Panc1 (cell line): ENCODE measurements at regions not wholly inside any gene's neighbourhood (a gene's known extent, or its start where the extent isn't known, plus 50 kb on each side); places are given as distances from the start of the nearest gene placed in this dataset.

Experiments
- ATAC-seq: fragments of 200-7000 bp; cut with Tn5 transposase; 2 replicates; pipeline ENCODE4 v1.9.1; 2020; ENCODE audit warnings: mild to moderate bottlenecking, moderate library complexity
- BruUV-seq: library from RNA; stranded (reverse); fragments of 400-500 nt; replicated peaks from 2 replicates; lab custom pipeline; 2021; lab: Mats Ljungman, UMichigan
- CTCF ChIA-PET: fragments of 300-600 bp; sonication (Branson Sonifier 250); formaldehyde crosslinking; loops from one replicate; lab custom pipeline; 2022; ENCODE audit warnings: antibody characterized with exemption; lab: Charles Lee
- POLR2A ChIA-PET: fragments of 300-600 bp; sonication (Branson Sonifier 250); formaldehyde crosslinking; loops from one replicate; lab custom pipeline; 2022; ENCODE audit warnings: antibody characterized with exemption; lab: Charles Lee
- DNase-seq: peaks from one replicate; pipeline ENCODE4 v3.0.0-alpha.2; 2010; ENCODE audit warnings: low read depth, low spot score
- H3K27ac ChIP-seq: 2 replicates; pipeline ENCODE4 v1.5.1; 2011; ENCODE audit warnings: mild to moderate bottlenecking, low read length, inconsistent platforms
- H3K27me3 ChIP-seq: fragments of 200-500 bp; sonication (Bioruptor generic); 2 replicates; pipeline ENCODE4 v1.6.0; 2014; ENCODE audit warnings: low read length, inconsistent platforms; ENCODE audit not compliant: control insufficient read depth, insufficient read depth
- H3K36me3 ChIP-seq: fragments of 200-500 bp; sonication (Bioruptor generic); 2 replicates; pipeline ENCODE4 v1.5.1; 2014; ENCODE audit warnings: inconsistent platforms, mild to moderate bottlenecking, low read length, moderate library complexity; ENCODE audit not compliant: control insufficient read depth, insufficient read depth
- H3K4me1 ChIP-seq: 2 replicates; pipeline ENCODE4 v1.5.1; 2011; ENCODE audit warnings: inconsistent platforms, mild to moderate bottlenecking, low read length, moderate library complexity; ENCODE audit not compliant: control insufficient read depth, insufficient read depth
- H3K4me3 ChIP-seq, 2 experiments: 2 replicates each; pipeline ENCODE4 v1.5.1; 2011 to 2012; ENCODE audit warnings: low read depth in 2 of 2, low read length in 2 of 2, mild to moderate bottlenecking in 2 of 2, inconsistent platforms in 1 of 2, moderate library complexity in 1 of 2
- H3K9me3 ChIP-seq: fragments of 200-500 bp; sonication (Bioruptor generic); 2 replicates; pipeline ENCODE4 v1.5.1; 2014; ENCODE audit warnings: low read depth, mild to moderate bottlenecking, inconsistent platforms, low read length, moderate library complexity; ENCODE audit not compliant: control insufficient read depth, insufficient read depth
- POLR2AphosphoS5 ChIP-seq: IDR thresholded peaks from 2 replicates; pipeline ENCODE4 v1.6.1; 2012; ENCODE audit warnings: mild to moderate bottlenecking, low read depth, low read length, moderate library complexity
- SIN3A ChIP-seq: IDR thresholded peaks from 2 replicates; pipeline ENCODE4 v1.6.1; 2012; ENCODE audit warnings: low read depth, mild to moderate bottlenecking, low read length, moderate library complexity, borderline replicate concordance; ENCODE audit not compliant: insufficient read depth
- TCF7L2 ChIP-seq: IDR thresholded peaks from 2 replicates; pipeline ENCODE4 v1.6.1; 2011; ENCODE audit warnings: mild to moderate bottlenecking, low read depth, low read length, inconsistent platforms
- in situ Hi-C: cut with HindIII; loops from 2 replicates; pipeline ENCODE4 v1.10.0; 2016; ENCODE audit warnings: low sequenced_read_pairs, low pct_unique_long_range_greater_than_20kb
- intact Hi-C: fragments of 100-400 bp; cut with micrococcal nuclease; formaldehyde crosslinking; loops from one replicate; pipeline ENCODE4 v1.10.0; 2022; ENCODE audit not compliant: unreplicated experiment
- TF ChIP-seq, protein P1 (sequence below): fragments of 450-650 bp; IDR thresholded peaks from 2 replicates; pipeline ENCODE4 v1.5.1; 2017; ENCODE audit warnings: mild to moderate bottlenecking
- TF ChIP-seq, protein P2 (sequence below), 2 experiments: IDR thresholded peaks; 2 replicates each; pipeline ENCODE4 v1.6.1; 2011 to 2012; ENCODE audit warnings: low read depth in 2 of 2, control low read depth in 1 of 2, low read length in 1 of 2, mild to moderate bottlenecking in 1 of 2, moderate library complexity in 1 of 2; ENCODE audit not compliant: insufficient read depth in 1 of 2

DNA sequence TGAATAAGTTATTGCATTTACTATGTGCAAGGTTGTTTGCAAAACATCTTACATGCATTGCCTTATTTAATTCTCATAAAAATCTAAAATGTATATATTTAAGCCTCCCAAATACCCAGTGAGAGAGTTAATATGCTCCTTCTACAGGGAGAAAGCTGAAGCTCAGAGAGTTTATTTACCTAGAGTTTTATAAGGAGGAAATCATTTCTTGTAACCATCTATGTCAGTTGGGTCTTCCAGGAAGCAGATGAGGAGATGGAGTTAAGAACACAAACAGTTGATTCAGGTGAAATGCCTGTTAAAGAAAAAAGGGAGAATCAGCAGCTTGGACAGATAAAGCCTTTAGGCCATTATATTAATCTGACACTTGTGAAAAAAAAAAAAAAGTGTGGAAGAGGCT, 62.6 kb upstream of the DHX40 start:
- in situ Hi-C loops (no loop called here), intact Hi-C loops (no loop called here)
- ATAC-seq, result no peak
- CTCF ChIA-PET, result interaction anchor here (0.6 kb wide), 1 partner anchor 63 kb away, joined by 3 read pairs; no protein-coding TSS in a partner anchor
- Histone ChIP-seq H3K9me3 (no peaks in the 10 kb centered on the region), H3K36me3 (no peaks in the 10 kb centered on the region), H3K27ac (no peak overlapping the region), H3K27me3 (no peaks in the 10 kb centered on the region), H3K4me1 (no peaks in the 10 kb centered on the region), H3K4me3 (no peak overlapping the region)
- BruUV-seq, result no TSS peak
- POLR2A ChIA-PET, result no interaction called here
- no peak for DNase-seq
- TF ChIP-seq TCF7L2 (no peak), POLR2AphosphoS5 (no peak), SIN3A (no peak)
- TF ChIP-seq, protein P1, sequence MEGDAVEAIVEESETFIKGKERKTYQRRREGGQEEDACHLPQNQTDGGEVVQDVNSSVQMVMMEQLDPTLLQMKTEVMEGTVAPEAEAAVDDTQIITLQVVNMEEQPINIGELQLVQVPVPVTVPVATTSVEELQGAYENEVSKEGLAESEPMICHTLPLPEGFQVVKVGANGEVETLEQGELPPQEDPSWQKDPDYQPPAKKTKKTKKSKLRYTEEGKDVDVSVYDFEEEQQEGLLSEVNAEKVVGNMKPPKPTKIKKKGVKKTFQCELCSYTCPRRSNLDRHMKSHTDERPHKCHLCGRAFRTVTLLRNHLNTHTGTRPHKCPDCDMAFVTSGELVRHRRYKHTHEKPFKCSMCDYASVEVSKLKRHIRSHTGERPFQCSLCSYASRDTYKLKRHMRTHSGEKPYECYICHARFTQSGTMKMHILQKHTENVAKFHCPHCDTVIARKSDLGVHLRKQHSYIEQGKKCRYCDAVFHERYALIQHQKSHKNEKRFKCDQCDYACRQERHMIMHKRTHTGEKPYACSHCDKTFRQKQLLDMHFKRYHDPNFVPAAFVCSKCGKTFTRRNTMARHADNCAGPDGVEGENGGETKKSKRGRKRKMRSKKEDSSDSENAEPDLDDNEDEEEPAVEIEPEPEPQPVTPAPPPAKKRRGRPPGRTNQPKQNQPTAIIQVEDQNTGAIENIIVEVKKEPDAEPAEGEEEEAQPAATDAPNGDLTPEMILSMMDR, result no peak
- TF ChIP-seq, protein P2, sequence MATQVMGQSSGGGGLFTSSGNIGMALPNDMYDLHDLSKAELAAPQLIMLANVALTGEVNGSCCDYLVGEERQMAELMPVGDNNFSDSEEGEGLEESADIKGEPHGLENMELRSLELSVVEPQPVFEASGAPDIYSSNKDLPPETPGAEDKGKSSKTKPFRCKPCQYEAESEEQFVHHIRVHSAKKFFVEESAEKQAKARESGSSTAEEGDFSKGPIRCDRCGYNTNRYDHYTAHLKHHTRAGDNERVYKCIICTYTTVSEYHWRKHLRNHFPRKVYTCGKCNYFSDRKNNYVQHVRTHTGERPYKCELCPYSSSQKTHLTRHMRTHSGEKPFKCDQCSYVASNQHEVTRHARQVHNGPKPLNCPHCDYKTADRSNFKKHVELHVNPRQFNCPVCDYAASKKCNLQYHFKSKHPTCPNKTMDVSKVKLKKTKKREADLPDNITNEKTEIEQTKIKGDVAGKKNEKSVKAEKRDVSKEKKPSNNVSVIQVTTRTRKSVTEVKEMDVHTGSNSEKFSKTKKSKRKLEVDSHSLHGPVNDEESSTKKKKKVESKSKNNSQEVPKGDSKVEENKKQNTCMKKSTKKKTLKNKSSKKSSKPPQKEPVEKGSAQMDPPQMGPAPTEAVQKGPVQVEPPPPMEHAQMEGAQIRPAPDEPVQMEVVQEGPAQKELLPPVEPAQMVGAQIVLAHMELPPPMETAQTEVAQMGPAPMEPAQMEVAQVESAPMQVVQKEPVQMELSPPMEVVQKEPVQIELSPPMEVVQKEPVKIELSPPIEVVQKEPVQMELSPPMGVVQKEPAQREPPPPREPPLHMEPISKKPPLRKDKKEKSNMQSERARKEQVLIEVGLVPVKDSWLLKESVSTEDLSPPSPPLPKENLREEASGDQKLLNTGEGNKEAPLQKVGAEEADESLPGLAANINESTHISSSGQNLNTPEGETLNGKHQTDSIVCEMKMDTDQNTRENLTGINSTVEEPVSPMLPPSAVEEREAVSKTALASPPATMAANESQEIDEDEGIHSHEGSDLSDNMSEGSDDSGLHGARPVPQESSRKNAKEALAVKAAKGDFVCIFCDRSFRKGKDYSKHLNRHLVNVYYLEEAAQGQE (IDR thresholded peaks at IDR 0.05; ENCODE audit: insufficient read depth in 1 of 2, low read depth in 2 of 2, low read length in 1 of 2), result no peak

DNA sequence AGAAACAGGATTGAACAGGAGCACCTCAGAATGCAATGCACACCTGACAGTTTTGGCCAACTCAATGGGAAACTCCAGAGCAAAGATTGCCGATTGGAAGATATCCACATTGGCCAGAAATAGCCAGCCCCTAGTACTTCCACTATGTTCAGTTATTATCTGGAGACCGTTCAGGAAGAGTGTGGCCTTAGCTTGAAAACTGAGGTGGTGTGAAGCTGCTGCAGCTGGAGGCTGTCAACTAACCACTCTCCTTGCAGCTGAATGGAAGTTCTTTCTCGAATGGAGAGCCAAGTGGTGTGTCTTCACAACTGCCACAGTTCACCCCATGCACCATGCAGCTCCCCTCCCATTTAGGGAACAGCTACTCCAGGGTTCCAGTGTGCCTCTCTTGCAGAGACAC, 61.9 kb upstream of the DHX40 start:
- H3K4me3 ChIP-seq, result no peak overlapping the region
- DNase-seq (no peak), ATAC-seq (no peak)
- POLR2A ChIA-PET, result no interaction called here
- intact Hi-C loops (no loop called here), in situ Hi-C loops (no loop called here)
- H3K36me3 ChIP-seq, result no peaks in the 10 kb centered on the region
- no peaks in the 10 kb centered on the region for H3K27me3 ChIP-seq
- no peak for TF ChIP-seq POLR2AphosphoS5
- TF ChIP-seq, protein P2 (IDR thresholded peaks at IDR 0.05; ENCODE audit: insufficient read depth in 1 of 2, low read depth in 2 of 2, low read length in 1 of 2), result no peak
- no peak for TF ChIP-seq SIN3A
- no peak for TF ChIP-seq TCF7L2
- TF ChIP-seq, protein P1, result no peak
- no peaks in the 10 kb centered on the region for H3K9me3 ChIP-seq
- no TSS peak for BruUV-seq
- CTCF ChIA-PET, result no interaction called here
- H3K27ac ChIP-seq, result no peak overlapping the region
- no peaks in the 10 kb centered on the region for H3K4me1 ChIP-seq
